Right renal cortex interstitium (tissue), 3 donors: ENCODE measurements at regions not wholly inside any gene's neighbourhood (a gene's known extent, or its start where the extent isn't known, plus 50 kb on each side); places are given as distances from the start of the nearest gene placed in this dataset.
"Not testable (repeated sequence)": the region's sequence is repeated elsewhere in the genome, so short reads cannot be mapped to it uniquely, and the experiment has no call there.

Experiments used
- DNase-seq, 3 donors: peaks; one replicate each; pipeline ENCODE4 v3.0.0-alpha.2; 2013; ENCODE audit warnings: low read depth in 3 of 3, low spot score in 2 of 3

DNA sequence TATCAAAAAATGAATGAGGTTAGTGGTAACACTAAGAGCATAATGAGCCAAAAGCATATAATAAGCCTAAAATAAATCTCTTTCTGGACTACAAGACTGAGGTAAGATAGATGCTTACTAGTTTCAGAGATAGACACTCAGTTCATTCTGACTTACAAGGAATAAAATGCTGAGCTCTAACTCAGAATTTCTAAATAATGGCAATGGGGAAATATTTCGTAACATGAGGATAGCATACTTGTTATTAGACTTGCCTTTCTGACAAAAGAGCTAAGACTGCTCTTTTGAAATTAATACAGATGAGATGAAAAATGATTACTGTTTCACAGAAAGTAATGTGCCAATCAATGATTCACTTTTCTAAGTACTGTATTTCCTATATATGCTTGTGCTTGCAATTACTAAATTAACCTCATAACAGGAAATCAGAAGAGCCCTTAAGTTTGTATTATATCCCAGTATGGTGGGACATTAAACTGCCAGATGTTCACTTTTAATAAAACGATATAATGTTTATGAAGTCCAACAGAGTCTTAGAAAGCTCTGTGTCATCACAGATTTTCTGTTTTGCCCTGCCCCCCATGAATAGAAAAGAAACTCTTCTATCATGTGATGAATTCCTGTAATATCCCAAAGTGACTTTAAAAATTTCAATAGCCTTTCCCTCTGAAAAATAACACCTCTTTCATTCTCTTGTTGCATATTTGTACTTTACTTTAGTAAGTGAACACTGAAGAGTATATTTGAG lies 2771.0 kb upstream of the PCDH20 start:
- no peak for DNase-seq

GRCh38 chr13:64186071-64186470 lies 2770.4 kb upstream of the PCDH20 start:
- DNase-seq, result no peak

DNA sequence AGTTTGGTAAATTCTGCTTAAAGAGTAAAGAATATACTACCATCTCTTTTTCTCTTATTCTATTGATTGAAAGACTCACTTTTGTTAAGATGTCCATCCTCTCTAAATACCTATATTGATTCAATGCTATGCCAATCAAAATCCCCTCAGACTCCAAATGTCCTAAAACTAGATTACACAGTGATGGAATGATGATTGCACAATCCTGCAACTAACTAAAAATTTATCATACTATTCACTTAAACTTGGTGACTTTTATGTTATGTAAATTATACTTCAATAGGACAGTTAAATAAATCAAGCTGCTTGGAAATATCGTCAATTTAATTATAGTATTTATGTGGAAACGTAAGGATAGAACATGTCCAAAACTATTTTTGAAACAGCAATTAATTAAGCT lies 2765.1 kb upstream of the PCDH20 start:
- no peak for DNase-seq

GRCh38 chr13:64165826-64166225 lies 2750.2 kb upstream of the PCDH20 start:
- DNase-seq, result no peak

- no peak for DNase-seq
Observed at GRCh38 chr13:64164435-64164834, 2748.8 kb upstream of the PCDH20 start.

- DNase-seq, result no peak
Observed at GRCh38 chr13:64160479-64160878, 2744.8 kb upstream of the PCDH20 start.

GRCh38 chr13:64158908-64159307 lies 2743.3 kb upstream of the PCDH20 start:
- DNase-seq, result no peak

DNA sequence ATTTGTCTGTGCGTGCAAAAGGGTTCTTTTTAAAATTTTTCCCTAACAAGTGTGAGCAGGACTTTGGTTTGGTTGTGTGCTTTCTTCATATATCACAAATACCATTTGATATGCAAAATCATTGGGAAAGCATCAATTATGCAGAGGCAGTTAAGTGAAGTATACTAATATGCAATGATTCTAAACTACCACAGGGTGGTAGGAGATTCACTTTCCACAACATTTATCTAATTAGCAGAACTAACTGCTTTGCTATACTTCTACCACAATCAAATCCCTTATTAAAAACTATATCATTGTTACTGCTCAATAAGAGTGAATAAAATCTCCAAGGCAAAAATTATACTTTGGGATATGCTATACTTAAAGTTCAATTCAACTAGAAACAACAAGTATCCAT lies 2738.9 kb upstream of the PCDH20 start:
- DNase-seq, result no peak

DNA sequence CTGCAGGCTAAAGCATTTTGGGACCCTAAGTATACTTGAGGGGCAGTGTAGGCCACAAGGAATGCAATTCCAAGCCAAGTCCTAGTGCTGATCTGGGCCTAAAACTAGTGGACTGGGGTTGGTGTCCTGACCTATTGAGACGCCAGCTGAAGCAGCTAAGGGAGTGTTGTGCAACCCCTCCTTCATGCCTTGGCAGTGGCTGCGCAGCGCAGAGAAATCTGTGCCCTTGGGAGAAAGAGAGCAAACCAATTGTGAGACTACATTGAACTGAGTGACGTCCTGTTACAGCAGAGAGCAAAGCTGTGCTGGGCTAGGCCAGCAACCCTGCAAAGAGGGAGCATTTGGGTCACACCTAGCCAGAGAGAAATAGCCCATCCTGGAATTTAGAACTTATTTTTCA lies 2715.0 kb upstream of the PCDH20 start:
- no peak for DNase-seq

GRCh38 chr13:64130171-64130570 lies 2714.5 kb upstream of the PCDH20 start:
- no peak for DNase-seq

DNA sequence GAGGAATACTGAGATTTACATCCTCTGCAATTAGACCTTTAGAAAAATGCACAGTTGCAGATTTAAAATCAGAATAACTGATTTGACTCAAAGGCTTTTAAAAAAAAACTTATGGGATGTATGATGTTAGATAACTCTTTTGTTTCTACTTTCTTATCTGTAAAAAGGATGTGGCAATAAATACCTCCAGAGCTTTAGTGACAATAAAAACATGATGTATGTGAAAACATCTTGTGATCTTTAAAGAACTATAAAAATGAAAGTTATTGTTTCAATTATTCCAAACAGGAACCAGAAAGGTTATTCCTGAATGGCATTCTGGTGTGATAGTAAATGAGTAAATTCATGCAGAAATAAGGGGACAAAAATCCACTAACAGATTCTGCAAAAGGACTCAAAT lies 2712.2 kb upstream of the PCDH20 start:
- no peak for DNase-seq

GRCh38 chr13:64127192-64127591 lies 2711.5 kb upstream of the PCDH20 start:
- no peak for DNase-seq

DNA sequence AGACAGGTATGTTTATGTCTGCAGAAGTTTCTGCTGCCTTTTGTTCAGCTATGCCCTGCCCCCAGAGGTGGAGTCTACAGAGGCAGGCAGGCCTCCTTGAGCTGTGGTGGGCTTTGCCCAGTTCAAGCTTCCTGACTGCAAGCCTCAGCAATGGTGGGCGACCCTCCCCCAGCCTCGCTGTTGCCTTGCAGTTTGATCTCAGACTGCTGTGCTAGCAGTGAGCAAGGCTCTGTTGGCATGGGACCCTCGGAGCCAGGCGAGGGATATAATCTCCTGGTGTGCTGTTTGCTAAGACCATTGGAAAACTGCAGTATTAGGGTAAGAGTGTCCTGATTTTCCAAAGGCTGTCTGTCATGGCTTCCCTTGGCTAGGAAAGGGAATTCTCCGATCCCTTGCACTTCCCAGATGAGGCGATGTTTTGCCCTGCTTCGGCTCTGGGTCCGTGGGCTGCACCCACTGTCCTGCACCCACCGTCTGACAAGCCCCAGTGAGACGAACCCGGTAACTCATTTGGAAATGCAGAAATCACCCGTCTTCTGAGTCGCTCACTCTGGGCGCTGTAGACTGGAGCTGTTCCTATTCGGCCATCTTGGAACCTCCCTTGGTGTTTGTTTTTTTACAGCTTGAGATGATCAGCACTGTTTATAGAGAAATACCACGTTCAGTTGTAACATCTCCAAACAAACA lies 2705.5 kb upstream of the PCDH20 start:
- not testable (repeated sequence) for DNase-seq

DNA sequence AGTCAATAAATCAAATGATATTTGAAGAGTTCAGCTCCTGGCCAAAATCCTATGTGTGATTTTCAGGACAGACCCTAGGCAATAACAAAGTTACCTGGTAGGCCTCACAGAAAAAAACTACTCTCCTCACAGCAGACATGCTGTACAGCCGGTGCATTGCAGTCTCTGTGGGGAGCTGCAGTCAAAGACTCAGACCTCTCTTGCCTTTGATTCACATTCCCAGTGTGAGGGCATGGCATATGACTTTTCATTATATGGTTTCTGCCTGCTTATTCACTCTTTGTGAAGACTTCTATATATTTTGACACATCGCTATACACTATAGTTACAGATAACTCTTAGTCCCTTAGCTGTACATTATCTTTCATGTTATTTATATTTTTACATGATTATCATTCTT lies 2684.3 kb upstream of the PCDH20 start:
- no peak for DNase-seq

DNA sequence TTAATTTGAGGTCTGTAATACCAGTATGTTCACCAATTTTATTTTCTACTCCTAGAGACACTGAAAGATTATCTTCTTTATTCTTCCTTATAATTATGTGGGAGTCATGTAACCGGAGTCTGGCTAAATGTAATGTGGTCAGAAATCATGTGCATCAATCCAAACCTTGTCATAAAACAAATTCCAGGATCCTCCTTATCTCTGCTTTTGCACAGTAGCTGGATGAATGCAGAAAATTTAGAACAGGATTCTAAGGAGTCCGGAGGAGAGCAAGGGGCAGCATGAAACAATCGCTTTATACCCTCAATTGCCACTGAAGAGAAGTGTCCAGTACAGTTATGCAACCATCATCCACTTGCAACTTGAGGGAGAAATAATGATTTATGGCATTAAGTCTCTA lies 2674.7 kb upstream of the PCDH20 start:
- DNase-seq, result no peak

DNA sequence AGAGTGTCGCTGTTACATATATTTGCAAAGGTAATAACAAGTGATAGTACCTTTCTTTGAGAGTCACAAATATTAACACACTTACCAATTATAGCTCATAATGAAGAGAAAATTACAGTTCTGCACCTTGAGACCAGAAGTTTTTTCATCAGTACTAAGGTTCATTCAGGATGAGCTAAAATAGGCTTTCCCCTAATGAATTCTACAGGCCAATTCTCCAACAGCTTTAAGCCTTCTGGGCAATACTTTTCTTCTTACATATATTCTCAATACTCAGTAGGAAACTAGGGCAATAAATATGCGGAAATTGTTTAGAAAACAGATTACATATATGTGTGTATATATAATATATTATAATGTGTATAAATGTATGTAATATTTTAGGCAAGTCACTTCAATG lies 2672.8 kb upstream of the PCDH20 start:
- no peak for DNase-seq

DNA sequence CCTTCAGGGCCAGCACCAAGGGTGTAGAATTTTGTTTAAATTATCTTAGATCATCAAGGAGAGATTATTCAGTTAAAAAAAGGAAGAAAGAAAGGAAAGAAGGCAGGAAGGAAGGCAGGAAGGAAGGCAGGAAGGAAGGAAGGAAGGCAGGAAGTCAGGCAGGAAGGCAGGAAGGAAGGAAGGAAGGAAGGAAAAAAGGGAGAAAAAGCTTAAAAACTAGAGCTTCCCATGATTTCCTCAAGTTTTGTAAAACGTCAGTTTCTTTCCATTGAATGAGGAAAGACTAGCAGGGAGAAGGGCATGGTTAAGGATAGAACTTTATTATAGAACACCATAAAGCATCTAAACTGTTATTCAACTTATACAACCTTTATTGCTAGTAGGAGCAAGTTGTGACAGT lies 2672.0 kb upstream of the PCDH20 start:
- DNase-seq, result no peak

DNA sequence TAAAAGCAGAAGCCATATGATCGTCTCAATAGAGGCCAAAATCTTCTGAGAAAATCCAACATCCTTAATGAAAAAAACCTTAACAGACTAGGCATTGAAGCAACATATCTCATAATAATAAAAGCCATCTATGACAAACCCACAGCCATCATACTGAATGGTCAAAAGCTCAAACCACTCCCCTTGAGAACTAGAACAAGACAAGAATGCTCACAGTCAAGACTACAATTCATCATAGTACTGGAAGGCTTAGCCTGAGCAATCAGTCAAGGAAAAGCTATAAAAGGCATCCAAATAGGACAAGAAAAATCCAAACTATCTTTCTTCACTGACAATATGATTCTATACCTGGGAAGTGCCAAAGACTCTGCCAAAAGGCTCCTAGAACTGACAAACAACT lies 2668.2 kb upstream of the PCDH20 start:
- no peak for DNase-seq

GRCh38 chr13:64083396-64083795 lies 2667.7 kb upstream of the PCDH20 start:
- no peak for DNase-seq

DNA sequence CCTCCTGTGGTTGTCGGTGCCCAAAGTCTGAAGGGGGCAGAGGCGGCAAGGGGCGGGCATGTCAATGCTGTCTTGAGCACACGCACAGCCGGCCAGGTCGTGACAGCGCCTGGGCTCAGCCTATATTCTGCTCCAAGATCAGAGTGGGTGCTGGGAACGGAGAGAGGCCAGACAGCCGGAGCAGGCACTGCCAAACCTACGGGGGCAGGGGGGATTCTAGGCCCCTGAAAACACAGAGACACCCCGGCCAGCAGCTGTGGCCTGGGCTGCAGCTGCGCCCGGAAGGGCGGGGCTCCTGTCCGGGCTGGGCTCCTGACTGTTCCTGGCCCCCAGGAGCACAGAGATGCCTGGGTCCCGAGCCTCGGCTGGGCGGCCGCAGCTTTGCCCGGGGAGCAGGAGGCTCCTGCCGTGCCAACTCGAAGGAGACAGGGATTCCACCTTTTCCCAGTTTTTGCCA lies 2662.9 kb upstream of the PCDH20 start:
- no peak for DNase-seq

- no peak for DNase-seq
Observed at GRCh38 chr13:64078025-64078424, 2662.4 kb upstream of the PCDH20 start.

DNA sequence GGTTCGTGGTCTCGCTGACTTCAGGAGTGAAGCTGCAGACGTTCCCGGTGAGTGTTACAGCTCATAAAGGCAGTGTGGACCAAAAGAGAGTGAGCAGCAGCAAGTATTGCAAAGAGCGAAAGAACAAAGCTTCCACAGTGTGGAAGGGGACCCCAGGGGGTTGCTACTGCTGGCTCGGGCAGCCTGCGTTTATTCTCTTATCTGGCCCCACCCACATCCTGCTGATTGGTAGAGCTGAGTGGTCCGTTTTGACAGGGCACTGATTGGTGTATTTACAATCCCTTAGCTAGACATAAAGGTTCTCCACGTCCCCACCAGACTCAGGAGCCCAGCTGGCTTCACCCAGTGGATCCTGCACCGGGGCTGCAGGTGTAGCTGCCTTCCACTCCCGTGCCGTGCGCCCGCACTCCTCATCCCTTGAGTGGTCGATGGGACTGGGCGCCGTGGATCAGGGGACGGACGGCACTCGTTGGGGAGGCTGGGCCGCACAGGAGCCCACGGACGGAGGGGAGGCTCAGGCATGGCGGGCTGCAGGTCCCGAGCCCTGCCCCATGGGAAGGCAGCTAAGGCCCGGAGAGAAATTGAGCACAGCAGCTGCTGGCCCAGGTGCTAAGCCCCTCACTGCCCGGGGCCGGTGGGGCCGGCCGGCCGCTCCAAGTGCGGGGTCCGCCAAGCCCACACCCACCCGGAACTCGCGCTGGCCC lies 2661.6 kb upstream of the PCDH20 start:
- not testable (repeated sequence) for DNase-seq
